ENCODE measurements at regions not wholly inside any gene's neighbourhood (a gene's known extent, or its start where the extent isn't known, plus 50 kb on each side); places are given as distances from the start of the nearest gene placed in this dataset.
"Not testable (repeated sequence)": the region's sequence is repeated elsewhere in the genome, so short reads cannot be mapped to it uniquely, and the experiment has no call there.

DNA sequence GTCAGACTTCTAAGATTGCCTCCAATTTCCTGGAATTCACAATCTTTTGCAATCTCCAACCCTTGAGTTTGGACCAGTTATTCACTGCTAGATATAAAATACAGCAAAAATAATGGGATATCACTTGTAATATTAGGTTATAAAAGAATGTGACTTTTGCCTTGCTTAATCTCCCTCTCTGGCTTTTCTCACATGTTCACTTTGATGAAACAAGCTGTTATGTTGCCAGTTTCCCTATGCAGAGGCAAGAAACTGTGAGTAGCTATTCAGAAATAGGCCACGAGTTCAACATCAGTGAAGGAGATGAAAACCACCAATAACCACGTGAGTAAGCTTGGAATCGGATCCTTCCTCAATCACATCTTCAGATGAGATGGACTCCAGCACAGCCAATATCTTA lies 842.7 kb downstream of the RNF144A start:
- no peak overlapping the region for H3K9ac ChIP-seq
- TF ChIP-seq, protein P1, sequence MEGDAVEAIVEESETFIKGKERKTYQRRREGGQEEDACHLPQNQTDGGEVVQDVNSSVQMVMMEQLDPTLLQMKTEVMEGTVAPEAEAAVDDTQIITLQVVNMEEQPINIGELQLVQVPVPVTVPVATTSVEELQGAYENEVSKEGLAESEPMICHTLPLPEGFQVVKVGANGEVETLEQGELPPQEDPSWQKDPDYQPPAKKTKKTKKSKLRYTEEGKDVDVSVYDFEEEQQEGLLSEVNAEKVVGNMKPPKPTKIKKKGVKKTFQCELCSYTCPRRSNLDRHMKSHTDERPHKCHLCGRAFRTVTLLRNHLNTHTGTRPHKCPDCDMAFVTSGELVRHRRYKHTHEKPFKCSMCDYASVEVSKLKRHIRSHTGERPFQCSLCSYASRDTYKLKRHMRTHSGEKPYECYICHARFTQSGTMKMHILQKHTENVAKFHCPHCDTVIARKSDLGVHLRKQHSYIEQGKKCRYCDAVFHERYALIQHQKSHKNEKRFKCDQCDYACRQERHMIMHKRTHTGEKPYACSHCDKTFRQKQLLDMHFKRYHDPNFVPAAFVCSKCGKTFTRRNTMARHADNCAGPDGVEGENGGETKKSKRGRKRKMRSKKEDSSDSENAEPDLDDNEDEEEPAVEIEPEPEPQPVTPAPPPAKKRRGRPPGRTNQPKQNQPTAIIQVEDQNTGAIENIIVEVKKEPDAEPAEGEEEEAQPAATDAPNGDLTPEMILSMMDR (conservative IDR thresholded peaks at IDR 0.05; ENCODE audit: low read depth, low read length): no peak
- no peaks in the 10 kb centered on the region for H3K36me3 ChIP-seq (ENCODE audit: insufficient read depth)
- H3K4me1 ChIP-seq (ENCODE audit: low read depth, poor library complexity, severe bottlenecking): no peaks in the 10 kb centered on the region
- no peak overlapping the region for H3K4me3 ChIP-seq (IDR thresholded peaks at IDR 0.05; ENCODE audit: insufficient read depth, low read depth, low read length)
- H3K27me3 ChIP-seq (ENCODE audit: insufficient read depth, low read depth): no peaks in the 10 kb centered on the region
- no peaks in the 10 kb centered on the region for H3K79me2 ChIP-seq (ENCODE audit: insufficient read depth, low read depth)
- H2AFZ ChIP-seq (ENCODE audit: low read depth): no peak overlapping the region
- no peaks in the 10 kb centered on the region for H4K20me1 ChIP-seq (ENCODE audit: insufficient read depth)
- no peak overlapping the region for H3K27ac ChIP-seq
- H3K4me2 ChIP-seq: no peak overlapping the region

DNA sequence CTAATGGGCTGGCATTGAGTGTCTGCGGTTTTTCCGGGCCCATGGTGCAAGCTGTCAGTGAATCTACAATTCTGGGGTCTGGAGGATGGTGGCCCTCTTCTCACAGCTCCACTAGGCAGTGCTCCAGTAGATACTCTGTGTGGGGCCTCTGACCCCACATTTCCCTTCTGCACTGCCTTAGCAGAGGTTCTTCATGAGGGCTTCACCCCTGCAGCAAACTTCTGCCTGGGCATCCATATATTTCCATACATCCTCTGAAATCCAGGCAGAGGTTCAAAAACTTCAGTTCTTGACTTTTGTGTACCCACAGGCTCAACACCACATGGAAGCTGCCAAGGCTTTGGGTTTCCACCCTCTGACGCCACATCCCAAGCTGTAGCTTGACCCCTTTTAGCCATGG lies 846.2 kb downstream of the RNF144A start:
- not testable (repeated sequence) for H3K27me3 ChIP-seq (ENCODE audit: insufficient read depth, low read depth); H3K79me2 ChIP-seq (ENCODE audit: insufficient read depth, low read depth); H2AFZ ChIP-seq (ENCODE audit: low read depth); H3K4me2 ChIP-seq; H3K36me3 ChIP-seq (ENCODE audit: insufficient read depth); H4K20me1 ChIP-seq (ENCODE audit: insufficient read depth); H3K9ac ChIP-seq; H3K4me1 ChIP-seq (ENCODE audit: low read depth, poor library complexity, severe bottlenecking); H3K27ac ChIP-seq; H3K4me3 ChIP-seq (IDR thresholded peaks at IDR 0.05; ENCODE audit: insufficient read depth, low read depth, low read length)

DNA sequence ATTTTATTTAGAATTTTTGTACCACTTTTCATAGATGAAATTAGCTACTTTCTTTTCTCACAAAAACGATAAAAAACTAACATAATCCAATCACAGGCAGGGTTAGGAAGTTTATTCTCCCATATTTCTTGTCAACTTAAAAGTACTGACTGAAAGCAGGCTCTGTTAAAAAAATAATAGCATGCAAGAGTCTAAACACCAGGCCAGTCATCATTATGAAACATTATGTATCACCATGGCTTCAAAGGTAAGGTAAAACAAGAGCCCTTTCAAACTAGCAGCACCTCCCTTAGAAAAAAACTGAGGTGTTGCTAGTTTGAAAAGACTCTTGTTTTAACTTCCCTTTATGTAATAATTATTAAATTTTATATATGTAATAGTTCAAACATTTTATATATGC lies 848.0 kb downstream of the RNF144A start:
- H3K4me2 ChIP-seq: no peak overlapping the region
- no peak overlapping the region for H3K27ac ChIP-seq
- no peaks in the 10 kb centered on the region for H3K27me3 ChIP-seq (ENCODE audit: insufficient read depth, low read depth)
- H4K20me1 ChIP-seq (ENCODE audit: insufficient read depth): no peaks in the 10 kb centered on the region
- H3K79me2 ChIP-seq (ENCODE audit: insufficient read depth, low read depth): no peaks in the 10 kb centered on the region
- TF ChIP-seq, protein P1 (conservative IDR thresholded peaks at IDR 0.05; ENCODE audit: low read depth, low read length): no peak
- H3K4me3 ChIP-seq (IDR thresholded peaks at IDR 0.05; ENCODE audit: insufficient read depth, low read depth, low read length): no peak overlapping the region
- no peak overlapping the region for H2AFZ ChIP-seq (ENCODE audit: low read depth)
- no peaks in the 10 kb centered on the region for H3K36me3 ChIP-seq (ENCODE audit: insufficient read depth)
- H3K4me1 ChIP-seq (ENCODE audit: low read depth, poor library complexity, severe bottlenecking): no peaks in the 10 kb centered on the region
- H3K9ac ChIP-seq: no peak overlapping the region

DNA sequence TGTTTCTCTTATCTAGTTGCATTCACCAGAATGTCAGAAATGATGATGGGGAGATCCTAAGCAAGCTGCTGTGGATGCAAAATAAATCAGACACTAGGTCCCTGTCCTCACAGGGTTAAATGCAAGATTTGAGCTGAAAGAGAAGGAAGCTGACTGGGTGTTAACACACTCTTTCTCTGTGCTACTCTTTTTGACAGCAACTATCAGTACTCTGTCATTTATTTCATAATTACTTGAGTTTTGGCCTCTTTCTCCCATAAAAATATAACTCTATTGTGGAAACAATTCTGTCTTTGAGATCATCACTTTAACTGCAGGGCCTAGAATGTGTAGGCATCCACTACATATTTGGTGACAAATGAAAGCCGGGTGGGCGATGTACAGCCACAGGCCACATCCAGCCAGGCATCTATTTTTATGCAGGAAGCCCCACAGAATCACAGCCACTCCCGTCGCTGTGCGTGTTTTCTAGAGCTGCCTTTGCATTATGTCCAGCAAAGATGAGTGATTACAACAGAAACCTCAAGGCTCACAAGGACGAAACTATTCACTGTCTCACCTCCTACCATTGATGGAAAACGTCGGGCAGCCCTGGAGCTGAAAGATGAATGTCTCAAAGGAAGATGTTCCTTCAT lies 849.0 kb downstream of the RNF144A start:
- Histone ChIP-seq H3K4me1 (ENCODE audit: low read depth, poor library complexity, severe bottlenecking) (no peaks in the 10 kb centered on the region), H4K20me1 (ENCODE audit: insufficient read depth) (no peaks in the 10 kb centered on the region), H3K36me3 (ENCODE audit: insufficient read depth) (no peaks in the 10 kb centered on the region), H2AFZ (ENCODE audit: low read depth) (no peak overlapping the region), H3K79me2 (ENCODE audit: insufficient read depth, low read depth) (no peaks in the 10 kb centered on the region), H3K4me3 (IDR thresholded peaks at IDR 0.05; ENCODE audit: insufficient read depth, low read depth, low read length) (no peak overlapping the region), H3K27me3 (ENCODE audit: insufficient read depth, low read depth) (no peaks in the 10 kb centered on the region), H3K4me2 (no peak overlapping the region), H3K9ac (no peak overlapping the region), H3K27ac (no peak overlapping the region)
- TF ChIP-seq, protein P1 (conservative IDR thresholded peaks at IDR 0.05; ENCODE audit: low read depth, low read length): no peak

DNA sequence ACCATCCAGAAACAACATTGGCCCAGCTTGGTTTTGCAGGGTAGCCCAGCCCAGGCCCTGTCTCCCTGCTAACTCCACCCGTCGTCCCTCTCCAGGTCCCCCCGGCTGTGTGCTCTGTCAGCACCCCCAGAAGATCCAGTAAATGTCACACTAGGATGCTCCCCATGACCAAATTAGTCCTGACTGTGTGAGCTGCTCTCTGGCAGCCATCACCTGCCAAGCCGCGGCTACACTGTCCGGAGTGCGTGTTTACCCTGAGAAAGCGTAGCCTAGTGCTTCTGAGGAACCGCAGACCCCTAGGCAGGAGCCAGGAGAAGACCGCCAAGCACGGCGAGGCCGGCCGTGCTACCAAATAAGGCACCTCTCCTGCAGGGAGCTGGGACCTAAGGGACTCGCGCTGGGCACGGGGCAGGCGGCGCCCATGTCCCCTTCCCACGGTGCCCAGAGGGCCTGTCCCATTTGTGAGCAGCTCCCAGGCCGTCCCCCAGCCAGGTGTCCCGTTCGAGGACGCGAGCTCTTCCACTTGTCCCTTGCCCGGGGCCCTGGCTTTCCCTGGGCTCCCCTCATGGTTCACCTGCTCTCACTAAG lies 849.9 kb downstream of the RNF144A start:
- Histone ChIP-seq H3K27me3 (ENCODE audit: insufficient read depth, low read depth) (no peaks in the 10 kb centered on the region), H3K36me3 (ENCODE audit: insufficient read depth) (no peaks in the 10 kb centered on the region), H3K9ac (no peak overlapping the region), H2AFZ (ENCODE audit: low read depth) (no peak overlapping the region), H3K4me3 (IDR thresholded peaks at IDR 0.05; ENCODE audit: insufficient read depth, low read depth, low read length) (no peak overlapping the region), H3K27ac (no peak overlapping the region), H4K20me1 (ENCODE audit: insufficient read depth) (no peaks in the 10 kb centered on the region), H3K4me2 (no peak overlapping the region), H3K79me2 (ENCODE audit: insufficient read depth, low read depth) (no peaks in the 10 kb centered on the region), H3K4me1 (ENCODE audit: low read depth, poor library complexity, severe bottlenecking) (no peaks in the 10 kb centered on the region)
- TF ChIP-seq, protein P1 (conservative IDR thresholded peaks at IDR 0.05; ENCODE audit: low read depth, low read length): no peak

All from KMS-11 (cell line).